IMR-90 (cell line): ENCODE measurements at regions not wholly inside any gene's neighbourhood (a gene's known extent, or its start where the extent isn't known, plus 50 kb on each side); places are given as distances from the start of the nearest gene placed in this dataset.

ENCODE experiments used
- MXI1 ChIP-seq: IDR thresholded peaks from 2 replicates; pipeline ENCODE4 v1.6.1; 2012; ENCODE audit warnings: low read depth, mild to moderate bottlenecking, low read length, moderate library complexity, borderline replicate concordance
- POLR2A ChIP-seq: IDR thresholded peaks from 2 replicates; pipeline ENCODE4 v1.6.1; 2012; ENCODE audit warnings: mild to moderate bottlenecking, low read depth, low read length

- TF ChIP-seq MXI1 (no peak), POLR2A (no peak)
Observed at GRCh38 chr2:217681791-217682190, 321.0 kb downstream of the TNS1 start.
